ENCODE measurements at regions not wholly inside any gene's neighbourhood (a gene's known extent, or its start where the extent isn't known, plus 50 kb on each side); places are given as distances from the start of the nearest gene placed in this dataset.

DNA sequence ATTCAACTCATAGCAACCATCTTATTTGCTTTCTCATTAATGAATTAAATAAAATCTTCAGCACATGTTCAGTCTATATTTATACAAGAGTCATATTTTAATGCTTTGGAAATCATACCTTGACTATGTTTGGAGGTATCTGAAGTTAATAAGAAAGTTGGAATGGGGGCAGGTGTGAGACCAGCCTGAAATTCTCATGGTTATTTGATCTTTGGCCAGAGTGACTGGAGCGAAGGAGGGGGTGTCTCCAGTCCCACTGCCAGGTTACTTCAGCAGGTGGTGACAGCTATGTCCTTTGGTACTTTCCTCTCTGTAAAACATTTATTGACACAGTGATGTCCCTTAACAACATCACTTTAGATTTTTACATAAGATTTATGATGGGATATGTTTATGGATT, 318.1 kb upstream of the SGCD start:
- Mint-ChIP-seq H3K4me3 (no peak overlapping the region), H3K27me3 (peaks cover 6% of the 10 kb centered on the region), H3K4me1 (no peaks in the 10 kb centered on the region), H3K9me3 (no peaks in the 10 kb centered on the region), H3K36me3 (no peaks in the 10 kb centered on the region), H3K27ac (no peak overlapping the region)

GRCh38 chr5:156009583-156009982, 317.4 kb upstream of the SGCD start:
- no peak overlapping the region for H3K4me3 Mint-ChIP-seq
- peaks cover 5% of the 10 kb centered on the region for H3K27me3 Mint-ChIP-seq
- no peaks in the 10 kb centered on the region for H3K36me3 Mint-ChIP-seq
- no peaks in the 10 kb centered on the region for H3K4me1 Mint-ChIP-seq
- H3K9me3 Mint-ChIP-seq: no peaks in the 10 kb centered on the region
- H3K27ac Mint-ChIP-seq: no peak overlapping the region

DNA sequence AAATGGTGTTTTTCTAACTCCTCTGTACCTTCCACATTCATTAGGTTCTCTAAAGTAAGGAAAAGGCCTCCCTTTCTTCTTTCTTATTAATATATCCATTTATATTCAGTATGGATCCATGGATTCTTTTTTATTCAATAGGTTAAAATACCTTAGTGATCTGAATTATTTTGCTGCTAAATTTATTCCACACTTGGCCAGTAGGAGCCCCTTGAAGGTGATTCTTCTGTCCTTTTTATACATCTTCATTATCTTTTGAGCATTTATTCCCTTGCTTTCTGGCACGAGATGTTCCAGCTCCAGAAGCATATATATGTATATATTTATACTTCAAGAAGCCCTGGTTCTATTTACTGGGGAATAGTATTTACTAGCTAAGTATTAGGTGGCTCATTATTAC, 311.8 kb upstream of the SGCD start:
- H3K4me3 Mint-ChIP-seq: no peak overlapping the region
- H3K9me3 Mint-ChIP-seq: no peaks in the 10 kb centered on the region
- H3K4me1 Mint-ChIP-seq: no peaks in the 10 kb centered on the region
- no peak overlapping the region for H3K27ac Mint-ChIP-seq
- peaks cover 13% of the 10 kb centered on the region for H3K27me3 Mint-ChIP-seq
- H3K36me3 Mint-ChIP-seq: no peaks in the 10 kb centered on the region

DNA sequence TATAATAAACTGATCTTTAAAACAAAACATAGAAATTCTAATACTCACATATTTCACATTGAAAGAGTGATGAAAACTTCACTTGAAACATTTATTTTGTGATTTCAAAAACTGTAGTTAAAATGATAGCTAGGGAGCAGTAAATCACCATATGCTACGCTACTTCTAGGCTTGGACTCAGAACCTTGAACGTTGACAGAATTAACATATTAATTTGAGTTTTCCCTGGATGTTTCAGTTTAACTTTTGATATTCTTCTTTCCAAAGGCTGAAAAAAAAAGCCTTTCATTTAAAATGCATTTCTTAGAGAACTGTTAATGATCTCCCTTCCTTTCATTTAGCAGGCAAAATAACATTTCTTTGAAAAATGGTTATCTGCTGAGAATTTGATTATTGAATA, 307.8 kb upstream of the SGCD start:
- Mint-ChIP-seq H3K36me3 (no peaks in the 10 kb centered on the region), H3K9me3 (no peaks in the 10 kb centered on the region), H3K4me3 (no peak overlapping the region), H3K27me3 (peaks cover 22% of the 10 kb centered on the region), H3K27ac (no peak overlapping the region), H3K4me1 (no peaks in the 10 kb centered on the region)

GRCh38 chr5:156019571-156020180, 307.3 kb upstream of the SGCD start:
- Mint-ChIP-seq H3K27me3 (peaks cover 23% of the 10 kb centered on the region), H3K36me3 (no peaks in the 10 kb centered on the region), H3K27ac (no peak overlapping the region), H3K4me3 (no peak overlapping the region), H3K9me3 (no peaks in the 10 kb centered on the region), H3K4me1 (no peaks in the 10 kb centered on the region)

DNA sequence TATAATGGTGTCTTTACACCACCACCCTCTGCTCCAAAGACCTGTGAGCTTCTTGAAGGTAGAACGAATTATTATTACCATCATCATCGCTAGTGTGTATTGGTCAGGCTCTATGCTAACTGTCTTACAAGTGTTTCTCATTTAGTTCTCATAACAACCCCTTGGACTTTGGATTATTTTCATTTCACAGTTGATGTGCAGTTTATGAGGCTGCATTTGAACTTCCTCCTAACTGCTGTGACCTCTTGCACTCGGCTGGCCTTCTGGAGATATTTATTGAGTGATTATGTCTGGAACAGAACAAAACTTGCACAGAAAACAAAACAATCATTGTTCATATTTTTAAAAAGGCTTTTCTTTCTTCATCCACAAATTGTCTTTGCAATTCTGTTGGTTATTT, 306.3 kb upstream of the SGCD start:
- Mint-ChIP-seq H3K4me3 (no peak overlapping the region), H3K27me3 (peaks cover 22% of the 10 kb centered on the region), H3K4me1 (no peaks in the 10 kb centered on the region), H3K36me3 (no peaks in the 10 kb centered on the region), H3K27ac (no peak overlapping the region), H3K9me3 (no peaks in the 10 kb centered on the region)

DNA sequence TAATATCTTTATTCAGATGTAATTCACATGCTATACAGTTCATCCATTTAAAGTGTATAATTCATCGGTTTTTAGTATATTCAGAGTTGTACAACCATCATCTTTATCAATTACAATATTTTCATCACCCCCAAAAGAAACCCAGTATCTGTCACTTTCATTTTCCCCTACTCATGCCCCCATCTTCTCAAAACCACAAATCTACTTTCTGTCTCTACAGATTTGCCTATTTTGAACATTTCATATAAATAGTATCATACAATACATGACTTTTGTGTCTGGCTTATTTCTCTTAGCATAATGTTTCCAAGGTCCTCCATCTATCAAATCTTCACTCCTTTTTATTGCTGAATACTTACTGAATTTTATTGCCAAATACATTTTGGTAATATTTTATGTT, 305.1 kb upstream of the SGCD start:
- peaks cover 19% of the 10 kb centered on the region for H3K27me3 Mint-ChIP-seq
- no peak overlapping the region for H3K27ac Mint-ChIP-seq
- H3K4me3 Mint-ChIP-seq: no peak overlapping the region
- no peaks in the 10 kb centered on the region for H3K9me3 Mint-ChIP-seq
- H3K4me1 Mint-ChIP-seq: no peaks in the 10 kb centered on the region
- H3K36me3 Mint-ChIP-seq: no peaks in the 10 kb centered on the region

- H3K4me3 Mint-ChIP-seq: no peak overlapping the region
Measured at GRCh38 chr5:156025656-156026055, 301.3 kb upstream of the SGCD start.

DNA sequence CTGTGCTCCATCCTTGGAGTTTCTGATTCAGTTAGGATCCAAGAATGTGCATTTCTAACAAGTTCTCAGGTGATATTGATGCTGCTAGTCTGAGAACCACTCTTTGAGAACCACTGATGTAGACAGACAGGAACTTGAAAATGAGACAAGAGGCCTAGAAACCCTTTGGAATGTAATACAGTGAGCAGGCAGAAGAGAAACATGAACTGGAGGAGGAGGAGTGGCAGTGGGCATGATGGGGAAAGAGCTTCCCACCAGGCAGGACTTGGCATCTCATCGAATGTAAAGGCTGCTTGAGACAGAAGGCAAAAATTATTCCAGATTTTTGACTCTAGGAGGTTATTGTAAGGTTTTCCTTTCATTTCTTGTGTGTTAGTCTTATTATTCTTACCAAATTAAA, 295.8 kb upstream of the SGCD start:
- H3K36me3 Mint-ChIP-seq: no peaks in the 10 kb centered on the region
- H3K4me1 Mint-ChIP-seq: no peaks in the 10 kb centered on the region
- H3K4me3 Mint-ChIP-seq: no peak overlapping the region
- H3K27ac Mint-ChIP-seq: no peak overlapping the region
- H3K27me3 Mint-ChIP-seq: no peaks in the 10 kb centered on the region
- H3K9me3 Mint-ChIP-seq: no peaks in the 10 kb centered on the region

More at GRCh38 chr5:156025656-156026055, 301.3 kb upstream of the SGCD start:
- H3K9me3 Mint-ChIP-seq: no peaks in the 10 kb centered on the region
- H3K27me3 Mint-ChIP-seq: peaks cover 11% of the 10 kb centered on the region
- no peaks in the 10 kb centered on the region for H3K4me1 Mint-ChIP-seq
- no peak overlapping the region for H3K27ac Mint-ChIP-seq
- H3K36me3 Mint-ChIP-seq: no peaks in the 10 kb centered on the region

DNA sequence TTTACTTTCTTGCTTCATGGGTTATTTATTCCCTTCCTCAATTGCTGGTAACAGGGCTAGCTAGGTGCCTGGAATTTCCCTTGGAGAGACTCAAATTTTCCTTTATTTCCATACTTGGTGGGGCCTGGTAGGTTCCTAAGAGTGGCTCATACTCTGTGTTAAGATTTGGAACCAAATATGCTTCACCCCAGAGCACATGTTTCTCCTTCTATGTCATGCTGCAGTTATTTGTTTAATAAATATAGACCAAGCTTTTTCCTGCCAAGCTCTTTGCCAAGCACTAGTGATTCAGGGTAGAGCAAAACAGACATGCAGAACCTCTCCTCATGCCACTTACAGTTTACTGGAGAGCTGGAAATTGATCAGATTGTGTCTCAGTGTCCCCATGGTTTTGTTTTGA, 290.3 kb upstream of the SGCD start:
- H3K36me3 Mint-ChIP-seq: no peaks in the 10 kb centered on the region
- H3K9me3 Mint-ChIP-seq: no peaks in the 10 kb centered on the region
- H3K27me3 Mint-ChIP-seq: peaks cover 6% of the 10 kb centered on the region
- H3K27ac Mint-ChIP-seq: no peak overlapping the region
- H3K4me1 Mint-ChIP-seq: no peaks in the 10 kb centered on the region
- H3K4me3 Mint-ChIP-seq: no peak overlapping the region

DNA sequence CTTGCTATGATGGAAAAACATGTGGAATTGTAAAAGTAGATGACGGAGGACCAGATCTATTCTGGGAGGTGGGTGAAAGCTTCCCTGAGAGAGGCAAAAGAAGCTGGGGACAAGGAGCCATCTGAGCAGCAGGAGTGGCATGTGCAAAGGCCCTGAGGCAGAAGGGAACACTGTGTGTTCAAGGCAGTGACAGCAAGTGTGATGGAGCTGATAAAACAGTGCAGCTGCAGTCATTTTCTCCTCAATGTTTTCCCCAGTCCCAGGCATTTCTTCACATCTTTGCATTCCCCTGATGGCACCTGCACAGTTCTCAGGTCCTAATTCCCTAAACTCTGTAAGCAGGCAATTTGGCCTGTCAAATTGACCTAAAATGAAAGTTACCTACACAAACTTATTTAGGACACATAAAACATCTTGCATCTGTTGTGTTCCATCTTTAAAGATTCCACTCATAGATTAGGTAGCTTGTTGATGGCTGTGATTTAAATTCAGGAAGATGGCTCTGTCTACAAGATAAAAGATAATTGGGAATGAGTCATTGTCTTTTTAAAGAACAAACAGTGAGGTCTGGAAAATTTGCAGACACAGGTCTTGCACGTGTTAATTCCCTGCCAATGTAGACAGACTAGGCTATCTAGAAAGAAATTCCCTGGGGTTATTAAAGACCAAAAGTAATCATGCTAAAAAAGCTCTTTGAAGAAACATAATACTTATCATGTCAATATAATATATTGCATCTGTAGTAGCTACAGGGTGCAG, 289.6 kb upstream of the SGCD start:
- Mint-ChIP-seq H3K36me3 (no peaks in the 10 kb centered on the region), H3K4me3 (no peak overlapping the region), H3K9me3 (no peaks in the 10 kb centered on the region), H3K4me1 (no peaks in the 10 kb centered on the region), H3K27me3 (peaks cover 6% of the 10 kb centered on the region), H3K27ac (no peak overlapping the region)

GRCh38 chr5:156042726-156043125, 284.2 kb upstream of the SGCD start:
- H3K27ac Mint-ChIP-seq: no peak overlapping the region

GRCh38 chr5:156043351-156043750, 283.6 kb upstream of the SGCD start:
- no peak overlapping the region for H3K27ac Mint-ChIP-seq
- no peaks in the 10 kb centered on the region for H3K9me3 Mint-ChIP-seq
- no peak overlapping the region for H3K4me3 Mint-ChIP-seq
- no peaks in the 10 kb centered on the region for H3K4me1 Mint-ChIP-seq
- no peaks in the 10 kb centered on the region for H3K36me3 Mint-ChIP-seq
- peaks cover 2% of the 10 kb centered on the region for H3K27me3 Mint-ChIP-seq

More at GRCh38 chr5:156042726-156043125, 284.2 kb upstream of the SGCD start:
- H3K9me3 Mint-ChIP-seq: no peaks in the 10 kb centered on the region
- H3K4me3 Mint-ChIP-seq: no peak overlapping the region
- H3K27me3 Mint-ChIP-seq: peaks cover 3% of the 10 kb centered on the region
- H3K4me1 Mint-ChIP-seq: no peaks in the 10 kb centered on the region
- H3K36me3 Mint-ChIP-seq: no peaks in the 10 kb centered on the region

GRCh38 chr5:156051972-156052371, 275.0 kb upstream of the SGCD start:
- Mint-ChIP-seq H3K36me3 (no peaks in the 10 kb centered on the region), H3K4me3 (no peak overlapping the region), H3K27ac (no peak overlapping the region), H3K4me1 (no peaks in the 10 kb centered on the region), H3K9me3 (no peaks in the 10 kb centered on the region), H3K27me3 (no peaks in the 10 kb centered on the region)

DNA sequence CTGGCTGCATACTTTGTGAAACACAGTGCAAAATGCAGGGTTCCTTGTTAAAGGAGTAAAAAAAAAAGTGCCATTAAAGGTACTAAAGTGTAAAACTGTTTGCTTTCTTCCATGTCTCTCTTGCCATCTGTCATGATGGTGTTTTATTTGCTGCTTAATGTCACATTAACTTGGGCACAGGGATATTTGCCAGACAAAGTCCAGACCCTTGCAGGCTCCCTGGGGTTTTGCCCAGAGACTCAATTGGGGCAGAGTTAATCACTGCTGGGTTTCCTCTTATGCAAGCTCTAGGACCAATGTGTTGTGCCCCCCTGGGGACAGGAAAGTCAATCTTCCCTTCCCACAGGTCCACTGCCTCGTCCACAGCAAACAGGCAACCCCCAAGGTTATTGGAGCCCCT, 274.3 kb upstream of the SGCD start:
- H3K36me3 Mint-ChIP-seq: no peaks in the 10 kb centered on the region
- H3K4me3 Mint-ChIP-seq: no peak overlapping the region
- no peaks in the 10 kb centered on the region for H3K9me3 Mint-ChIP-seq
- no peaks in the 10 kb centered on the region for H3K27me3 Mint-ChIP-seq
- no peak overlapping the region for H3K27ac Mint-ChIP-seq
- no peaks in the 10 kb centered on the region for H3K4me1 Mint-ChIP-seq

DNA sequence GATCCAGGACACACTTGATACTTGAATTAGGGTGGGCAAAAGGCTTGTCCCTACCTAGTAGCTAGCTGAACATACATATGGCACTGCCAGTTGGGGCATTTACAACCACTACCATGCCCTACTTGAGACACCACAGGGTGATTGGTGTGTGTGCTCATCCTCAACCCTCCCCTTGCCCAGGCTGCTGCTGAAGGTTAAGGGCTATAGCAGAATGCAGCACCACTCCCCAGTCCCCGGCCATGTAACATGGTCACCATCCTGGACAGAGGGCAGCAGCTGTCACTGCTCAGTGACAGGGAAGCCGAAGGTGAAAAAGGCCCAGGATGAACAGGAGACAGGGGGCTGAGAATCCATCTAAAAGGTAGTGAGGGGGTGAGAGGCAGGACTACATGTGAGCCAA, 273.9 kb upstream of the SGCD start:
- no peak overlapping the region for H3K4me3 Mint-ChIP-seq
- H3K36me3 Mint-ChIP-seq: no peaks in the 10 kb centered on the region
- no peaks in the 10 kb centered on the region for H3K27me3 Mint-ChIP-seq
- no peak overlapping the region for H3K27ac Mint-ChIP-seq
- no peaks in the 10 kb centered on the region for H3K4me1 Mint-ChIP-seq
- no peaks in the 10 kb centered on the region for H3K9me3 Mint-ChIP-seq

DNA sequence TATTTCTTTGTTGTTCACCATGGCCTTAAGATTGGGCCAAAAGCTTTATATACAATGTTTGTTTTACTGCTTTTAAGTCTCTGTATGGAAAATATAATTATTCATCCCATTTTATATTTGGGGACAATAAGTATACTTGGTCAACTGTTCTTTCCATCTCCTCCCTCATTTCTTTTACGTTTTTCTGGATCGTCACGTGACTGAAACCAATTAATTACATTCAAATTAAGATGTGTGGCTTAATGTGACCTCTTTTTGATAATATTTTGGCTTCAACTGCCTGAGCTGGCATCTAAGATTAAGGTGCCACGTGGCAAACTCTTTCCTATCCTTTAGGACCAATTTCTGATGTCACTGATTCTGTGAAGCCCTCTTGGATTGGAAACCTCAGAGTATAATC, 250.1 kb upstream of the SGCD start:
- Mint-ChIP-seq H3K27ac (no peak overlapping the region), H3K9me3 (peaks cover 22% of the 10 kb centered on the region), H3K4me3 (no peak overlapping the region), H3K4me1 (no peaks in the 10 kb centered on the region), H3K27me3 (peaks cover 2% of the 10 kb centered on the region), H3K36me3 (no peaks in the 10 kb centered on the region)

Data from activated naive CD4-positive, alpha-beta T cell treated with anti-CD3 and anti-CD28 coated beads, Interleukin-2, amount 50 U/mL, for 24 hours (primary cell).